Skeletal muscle tissue (tissue), 3 donors: ENCODE measurements at regions not wholly inside any gene's neighbourhood (a gene's known extent, or its start where the extent isn't known, plus 50 kb on each side); places are given as distances from the start of the nearest gene placed in this dataset.
"Not testable (repeated sequence)": the region's sequence is repeated elsewhere in the genome, so short reads cannot be mapped to it uniquely, and the experiment has no call there.

Experiments
- H3K27ac ChIP-seq: one replicate; pipeline ENCODE4 v1.7.0; 2013; ENCODE audit warnings: mild to moderate bottlenecking, low read depth, low read length, inconsistent platforms
- H3K27me3 ChIP-seq, 3 donors: one replicate each; pipeline ENCODE4 v1.7.0; 2013; ENCODE audit warnings: low read length in 3 of 3; ENCODE audit not compliant: control insufficient read depth in 3 of 3, insufficient read depth in 3 of 3
- H3K36me3 ChIP-seq, 3 donors: one replicate each; pipeline ENCODE4 v1.7.0; 2013; ENCODE audit warnings: low read length in 3 of 3; ENCODE audit not compliant: control insufficient read depth in 3 of 3, insufficient read depth in 3 of 3
- H3K4me1 ChIP-seq, 3 donors: one replicate each; pipeline ENCODE4 v1.7.0; 2013; ENCODE audit warnings: low read length in 3 of 3, mild to moderate bottlenecking in 3 of 3; ENCODE audit not compliant: control insufficient read depth in 3 of 3, insufficient read depth in 3 of 3
- H3K4me3 ChIP-seq, 3 donors: one replicate each; pipeline ENCODE4 v1.7.0; 2013; ENCODE audit warnings: low read length in 3 of 3
- H3K9ac ChIP-seq, 3 donors: one replicate each; pipeline ENCODE4 v1.7.0; 2013; ENCODE audit warnings: low read length in 3 of 3, mild to moderate bottlenecking in 3 of 3, moderate library complexity in 2 of 3, low read depth in 1 of 3
- H3K9me3 ChIP-seq, 3 donors: one replicate each; pipeline ENCODE4 v1.7.0; 2013; ENCODE audit warnings: low read length in 3 of 3; ENCODE audit not compliant: control insufficient read depth in 3 of 3
- donor health status: Osteomylitis.

GRCh38 chr4:79756140-79756895 is 316.7 kb downstream of the ANTXR2 start:
- no peak overlapping the region for H3K4me3 ChIP-seq
- no peaks in the 10 kb centered on the region for H3K9me3 ChIP-seq
- no peaks in the 10 kb centered on the region for H3K27me3 ChIP-seq
- no peak overlapping the region for H3K9ac ChIP-seq
- no peaks in the 10 kb centered on the region for H3K36me3 ChIP-seq
- H3K27ac ChIP-seq = no peak overlapping the region
- H3K4me1 ChIP-seq = no peaks in the 10 kb centered on the region

GRCh38 chr4:79748835-79749234 is 324.2 kb downstream of the ANTXR2 start:
- Histone ChIP-seq H3K9ac (no peak overlapping the region), H3K27ac (no peak overlapping the region), H3K9me3 (peaks cover 0 to 2% (median 0%) of the 10 kb centered on the region in 3 donors), H3K36me3 (no peaks in the 10 kb centered on the region), H3K4me3 (no peak overlapping the region), H3K27me3 (no peaks in the 10 kb centered on the region), H3K4me1 (no peaks in the 10 kb centered on the region)

- Histone ChIP-seq H3K36me3 (no peaks in the 10 kb centered on the region), H3K27ac (no peak overlapping the region), H3K4me3 (no peak overlapping the region), H3K27me3 (no peaks in the 10 kb centered on the region), H3K9ac (no peak overlapping the region), H3K9me3 (peaks cover 0 to 2% (median 0%) of the 10 kb centered on the region in 3 donors), H3K4me1 (no peaks in the 10 kb centered on the region)
These were observed 325.8 kb downstream of the ANTXR2 start for GRCh38 chr4:79747252-79747651.

- Histone ChIP-seq H3K36me3 (no peaks in the 10 kb centered on the region), H3K27ac (no peak overlapping the region), H3K4me1 (no peaks in the 10 kb centered on the region), H3K9ac (no peak overlapping the region), H3K9me3 (no peaks in the 10 kb centered on the region), H3K4me3 (no peak overlapping the region), H3K27me3 (no peaks in the 10 kb centered on the region)
These were observed 330.0 kb downstream of the ANTXR2 start for GRCh38 chr4:79743014-79743413.

- H3K4me1 ChIP-seq = no peaks in the 10 kb centered on the region
- H3K9ac ChIP-seq = no peak overlapping the region
- H3K4me3 ChIP-seq = no peak overlapping the region
- no peaks in the 10 kb centered on the region for H3K36me3 ChIP-seq
- H3K27ac ChIP-seq = no peak overlapping the region
- no peaks in the 10 kb centered on the region for H3K9me3 ChIP-seq
- no peaks in the 10 kb centered on the region for H3K27me3 ChIP-seq
These were observed 331.9 kb upstream of the GK2 start for GRCh38 chr4:79739912-79740311.

- no peak overlapping the region for H3K9ac ChIP-seq
- H3K27ac ChIP-seq = no peak overlapping the region
- H3K9me3 ChIP-seq = no peaks in the 10 kb centered on the region
- H3K27me3 ChIP-seq = no peaks in the 10 kb centered on the region
- H3K4me1 ChIP-seq = no peaks in the 10 kb centered on the region
- no peaks in the 10 kb centered on the region for H3K36me3 ChIP-seq
- H3K4me3 ChIP-seq = no peak overlapping the region
These were observed 315.5 kb upstream of the GK2 start for GRCh38 chr4:79723507-79723906.

- Histone ChIP-seq H3K4me1 (no peaks in the 10 kb centered on the region), H3K4me3 (no peak overlapping the region), H3K27ac (no peak overlapping the region), H3K9me3 (no peaks in the 10 kb centered on the region), H3K36me3 (no peaks in the 10 kb centered on the region), H3K9ac (no peak overlapping the region), H3K27me3 (no peaks in the 10 kb centered on the region)
These were observed 292.3 kb upstream of the GK2 start for GRCh38 chr4:79700356-79700755.

- no peak overlapping the region for H3K27ac ChIP-seq
- H3K27me3 ChIP-seq = no peaks in the 10 kb centered on the region
- no peaks in the 10 kb centered on the region for H3K9me3 ChIP-seq
- H3K4me3 ChIP-seq = no peak overlapping the region
- H3K4me1 ChIP-seq = no peaks in the 10 kb centered on the region
- no peak overlapping the region for H3K9ac ChIP-seq
- H3K36me3 ChIP-seq = no peaks in the 10 kb centered on the region
These were observed 289.4 kb upstream of the GK2 start for GRCh38 chr4:79697444-79697843.

GRCh38 chr4:79696534-79696933 is 288.5 kb upstream of the GK2 start:
- H3K9ac ChIP-seq, H3K27me3 ChIP-seq, H3K9me3 ChIP-seq, H3K4me1 ChIP-seq, H3K4me3 ChIP-seq, H3K36me3 ChIP-seq, H3K27ac ChIP-seq: not testable (repeated sequence)

GRCh38 chr4:79695848-79696247 is 287.8 kb upstream of the GK2 start:
- no peaks in the 10 kb centered on the region for H3K9me3 ChIP-seq
- H3K36me3 ChIP-seq = no peaks in the 10 kb centered on the region
- H3K4me3 ChIP-seq = no peak overlapping the region
- no peaks in the 10 kb centered on the region for H3K4me1 ChIP-seq
- no peaks in the 10 kb centered on the region for H3K27me3 ChIP-seq
- no peak overlapping the region for H3K9ac ChIP-seq
- H3K27ac ChIP-seq = no peak overlapping the region
